HepG2 (cell line): ENCODE measurements at regions not wholly inside any gene's neighbourhood (a gene's known extent, or its start where the extent isn't known, plus 50 kb on each side); places are given as distances from the start of the nearest gene placed in this dataset.
"Not testable (repeated sequence)": the region's sequence is repeated elsewhere in the genome, so short reads cannot be mapped to it uniquely, and the experiment has no call there.

Source experiments
- ATAC-seq: fragments of 200-7000 bp; cut with Tn5 transposase; 3 replicates; pipeline ENCODE4 v1.9.1; 2020; ENCODE audit warnings: mild to moderate bottlenecking, moderate library complexity
- BruUV-seq: library from RNA; stranded (reverse); fragments of 400-500 nt; replicated peaks from 2 replicates; lab custom pipeline; 2021; lab: Mats Ljungman, UMichigan
- CTCF ChIA-PET: fragments of 300-600 bp; formaldehyde crosslinking; extraction: SDS; loops from one replicate; lab custom pipeline; 2021; ENCODE audit warnings: low total read pairs, inconsistent platforms, low intra/inter-chr PET ratio; lab: Yijun Ruan, JAX
- POLR2A ChIA-PET: fragments of 350-600 bp; sonication (Branson Sonifier 250); formaldehyde crosslinking; loops from one replicate; lab custom pipeline; 2020; ENCODE audit warnings: antibody characterized with exemption, inconsistent platforms; lab: Yijun Ruan, JAX
- DNase-seq: peaks from one replicate; pipeline ENCODE4 v3.0.0-alpha.2; 2015; ENCODE audit warnings: low spot score
- FAIRE-seq: peaks from 3 replicates; lab custom pipeline; 2011; peaks lifted over from hg19 to GRCh38; lab: Jason Lieb, UNC
- H2AFZ ChIP-seq: one replicate; pipeline ENCODE4 v1.6.1; 2011; ENCODE audit warnings: low read length, inconsistent platforms
- H3K27ac ChIP-seq: fragments of 300-600 bp; 3 replicates; pipeline ENCODE4 v1.8.0; 2011; ENCODE audit warnings: mixed run types, mild to moderate bottlenecking, mixed read lengths, low read length, inconsistent platforms; ENCODE audit not compliant: insufficient read depth; ENCODE audit errors: extremely low read length
- H3K27me3 ChIP-seq, 2 experiments: fragments of 200-600 bp in 1 of 2; 2 replicates in 1 of 2; 3 replicates in 1 of 2; pipeline versions ENCODE4 v1.6.0 to v1.8.0; 2011; ENCODE audit warnings: low read length in 2 of 2, mild to moderate bottlenecking in 2 of 2, moderate library complexity in 2 of 2, inconsistent platforms in 1 of 2; ENCODE audit not compliant: insufficient read depth in 2 of 2, control insufficient read depth in 1 of 2
- H3K36me3 ChIP-seq, 2 experiments: fragments of 200-600 bp in 1 of 2; replicated peaks in 1 of 2; 2 replicates in 1 of 2; 3 replicates in 1 of 2; pipeline versions ENCODE4 v1.5.1 to v1.8.0; 2011; ENCODE audit warnings: low read length in 2 of 2, inconsistent platforms in 1 of 2; ENCODE audit not compliant: insufficient read depth in 2 of 2, control insufficient read depth in 1 of 2
- H3K4me1 ChIP-seq: 2 replicates; pipeline ENCODE4 v1.5.1; 2012; ENCODE audit warnings: low read length, inconsistent platforms; ENCODE audit not compliant: insufficient read depth
- H3K4me2 ChIP-seq: 2 replicates; pipeline ENCODE4 v1.6.0; 2011; ENCODE audit warnings: low read depth, low read length, inconsistent platforms
- H3K4me3 ChIP-seq, 3 experiments: fragments of 200-600 bp in 1 of 3; sonication (generic), shearing (Covaris generic) in 1 of 3; replicated peaks in 1 of 3; 2 replicates each; pipeline ENCODE4 v1.5.1; 2011 to 2016; ENCODE audit warnings: low read length in 3 of 3, inconsistent platforms in 2 of 3, low read depth in 2 of 3, mild to moderate bottlenecking in 2 of 3, control low read depth in 1 of 3, mixed read lengths in 1 of 3; ENCODE audit not compliant: insufficient read depth in 1 of 3
- H3K79me2 ChIP-seq: one replicate; pipeline ENCODE4 v1.6.1; 2011; ENCODE audit warnings: low read length, inconsistent platforms; ENCODE audit not compliant: insufficient read depth
- H3K9ac ChIP-seq: 2 replicates; pipeline ENCODE4 v1.6.0; 2011; ENCODE audit warnings: mild to moderate bottlenecking, low read depth, low read length, inconsistent platforms; ENCODE audit not compliant: insufficient read depth
- H3K9me3 ChIP-seq: 2 replicates; pipeline ENCODE4 v1.5.1; 2012; ENCODE audit warnings: mild to moderate bottlenecking, low read length
- H4K20me1 ChIP-seq: 2 replicates; pipeline ENCODE4 v1.6.0; 2011; ENCODE audit warnings: inconsistent platforms, mild to moderate bottlenecking, low read length, moderate library complexity; ENCODE audit not compliant: insufficient read depth
- ARID5B ChIP-seq: IDR thresholded peaks from 2 replicates; pipeline ENCODE4 v1.4.0; 2020; ENCODE audit warnings: mild to moderate bottlenecking, missing genetic modification reagents
- CREM ChIP-seq, 2 experiments: sonication (generic) in 1 of 2; formaldehyde crosslinking in 1 of 2; IDR thresholded peaks; 2 replicates each; pipeline versions ENCODE4 v1.4.0 to v1.6.1; 2016 to 2020; ENCODE audit warnings: antibody characterized with exemption in 1 of 2, mild to moderate bottlenecking in 1 of 2, missing genetic modification reagents in 1 of 2
- FOXA3 ChIP-seq: IDR thresholded peaks from 2 replicates; pipeline ENCODE4 v1.6.1; 2016; ENCODE audit warnings: missing genetic modification reagents, missing compliant biosample characterization
- FOXP1 ChIP-seq, 2 experiments: fragments of 450-650 bp in 1 of 2; IDR thresholded peaks; 2 replicates each; pipeline ENCODE4 v1.6.1; 2017 to 2018; ENCODE audit warnings: antibody characterized with exemption in 1 of 2
- FOXP4 ChIP-seq: sonication (generic); formaldehyde crosslinking; IDR thresholded peaks from 2 replicates; pipeline ENCODE4 v1.4.0; 2020; ENCODE audit warnings: missing genetic modification reagents
- GATAD2A ChIP-seq: IDR thresholded peaks from 2 replicates; pipeline ENCODE4 v1.6.1; 2016
- HMG20A ChIP-seq: IDR thresholded peaks from 2 replicates; pipeline ENCODE4 v1.6.1; 2016; ENCODE audit warnings: borderline replicate concordance
- ISL2 ChIP-seq: sonication (generic); formaldehyde crosslinking; IDR thresholded peaks from 2 replicates; pipeline ENCODE4 v1.5.0; 2020; ENCODE audit warnings: missing genetic modification reagents
- NCOA2 ChIP-seq: sonication (generic); formaldehyde crosslinking; IDR thresholded peaks from 2 replicates; pipeline ENCODE4 v1.8.0; 2022; ENCODE audit warnings: inconsistent platforms
- RARA ChIP-seq: IDR thresholded peaks from 2 replicates; pipeline ENCODE4 v1.6.1; 2016; ENCODE audit warnings: missing genetic modification reagents, missing compliant biosample characterization
- RXRB ChIP-seq: IDR thresholded peaks from 2 replicates; pipeline ENCODE4 v1.6.1; 2016; ENCODE audit warnings: borderline replicate concordance, missing genetic modification reagents, missing compliant biosample characterization
- SOX13 ChIP-seq, 3 experiments: fragments of 450-650 bp in 1 of 3; sonication (generic) in 1 of 3; formaldehyde crosslinking in 1 of 3; IDR thresholded peaks in 2 of 3; conservative IDR thresholded peaks in 1 of 3; 2 replicates each; pipeline versions ENCODE4 v1.5.0 to v1.6.1; 2016 to 2020; ENCODE audit warnings: antibody characterized with exemption in 1 of 3, mild to moderate bottlenecking in 1 of 3, missing compliant biosample characterization in 1 of 3, missing genetic modification reagents in 1 of 3, moderate library complexity in 1 of 3
- SOX5 ChIP-seq: IDR thresholded peaks from 2 replicates; pipeline ENCODE4 v1.6.1; 2016; ENCODE audit warnings: borderline replicate concordance
- SOX6 ChIP-seq, 2 experiments: fragments of 450-650 bp in 1 of 2; sonication (generic) in 1 of 2; formaldehyde crosslinking in 1 of 2; IDR thresholded peaks; 2 replicates each; pipeline versions ENCODE4 v1.4.0 to v1.6.1; 2017 to 2020; ENCODE audit warnings: antibody characterized with exemption in 1 of 2, mild to moderate bottlenecking in 1 of 2, missing genetic modification reagents in 1 of 2
- TCF7 ChIP-seq: sonication (generic); IDR thresholded peaks from 2 replicates; pipeline ENCODE4 v1.6.1; 2016; ENCODE audit warnings: antibody characterized with exemption, low read depth
- ZGPAT ChIP-seq: IDR thresholded peaks from 2 replicates; pipeline ENCODE4 v1.6.1; 2016; ENCODE audit warnings: mild to moderate bottlenecking
- ZNF12 ChIP-seq: sonication (generic); formaldehyde crosslinking; IDR thresholded peaks from 2 replicates; pipeline ENCODE4 v1.5.0; 2020; ENCODE audit warnings: missing genetic modification reagents
- ZNF331 ChIP-seq: sonication (generic); formaldehyde crosslinking; IDR thresholded peaks from 2 replicates; pipeline ENCODE4 v1.4.0; 2020; ENCODE audit warnings: missing genetic modification reagents
- WGBS: methylation state at CpG from one replicate; pipeline ENCODE4 v1.1.6; 2017; ENCODE audit warnings: low lambda C conversion rate; 5-methylcytosine and 5-hydroxymethylcytosine counted together
- in situ Hi-C: cut with HindIII; loops from 2 replicates; pipeline ENCODE4 v1.10.0; 2017; ENCODE audit warnings: low pct_unique_long_range_greater_than_20kb; ENCODE audit not compliant: extremely low pct_ligation_motif_present
- intact Hi-C: fragments of 100-400 bp; cut with micrococcal nuclease; formaldehyde crosslinking; loops from one replicate; pipeline ENCODE4 v1.10.0; 2022; ENCODE audit not compliant: unreplicated experiment

GRCh38 chr3:82373833-82374232 lies 612.4 kb upstream of the GBE1 start:
- H3K9me3 ChIP-seq = peaks cover 51% of the 10 kb centered on the region
- POLR2A ChIA-PET; FAIRE-seq; in situ Hi-C loops; H3K79me2 ChIP-seq; H3K36me3 ChIP-seq; H3K27me3 ChIP-seq; H2AFZ ChIP-seq; intact Hi-C loops; ATAC-seq; CTCF ChIA-PET; BruUV-seq; H3K4me2 ChIP-seq; H3K9ac ChIP-seq; H3K4me3 ChIP-seq; H3K4me1 ChIP-seq; H3K27ac ChIP-seq; H4K20me1 ChIP-seq; TF ChIP-seq FOXP1 (IDR thresholded peaks at IDR 0.05); SOX13 (IDR thresholded peaks at IDR 0.05); CREM (CRISPR knock-in tag; IDR thresholded peaks at IDR 0.05); SOX6 (IDR thresholded peaks at IDR 0.05): not testable (repeated sequence)
- WGBS = 7% methylated on average over 4 of the region's 4 CpGs
- TF ChIP-seq FOXP1 (CRISPR knock-in tag; IDR thresholded peaks at IDR 0.05) (peak; percentile 77), HMG20A (CRISPR knock-in tag) (peak; percentile 26; the same call in 1 of the 2 replicates), SOX13 (CRISPR knock-in tag; conservative IDR thresholded peaks at IDR 0.05 in 1 of 2, IDR thresholded peaks at IDR 0.05 in 1 of 2) (peak in 1 of 2 experiments; percentile 66; a peak in 2 of 4 replicates), RXRB (CRISPR knock-in tag) (0 out of 2 replicates have a peak, but pooled peaks have one; percentile 13), RARA (CRISPR knock-in tag) (peak; percentile 40), SOX5 (peak; percentile 51; the same call in 1 of the 2 replicates), FOXA3 (peak; percentile 53), CREM (IDR thresholded peaks at IDR 0.05) (0 out of 2 replicates have a peak, but pooled peaks have one; percentile 42), SOX6 (CRISPR knock-in tag; IDR thresholded peaks at IDR 0.05) (peak; percentile 68), NCOA2 (CRISPR knock-in tag) (0 out of 2 replicates have a peak, but pooled peaks have one; percentile 34), TCF7 (peak; percentile 77; the same call in 1 of the 2 replicates), GATAD2A (CRISPR knock-in tag) (0 out of 2 replicates have a peak, but pooled peaks have one; percentile 12), ISL2 (CRISPR knock-in tag) (peak; percentile 90), ZGPAT (0 out of 2 replicates have a peak, but pooled peaks have one; percentile 24), ZNF12 (0 out of 2 replicates have a peak, but pooled peaks have one; percentile 18), ARID5B (CRISPR knock-in tag) (peak; percentile 68; the same call in 1 of the 2 replicates), ZNF331 (peak; percentile 5; the same call in 1 of the 2 replicates), FOXP4 (peak; percentile 42)
- peak; percentile 1 for DNase-seq
